ENCODE measurements at regions not wholly inside any gene's neighbourhood (a gene's known extent, or its start where the extent isn't known, plus 50 kb on each side); places are given as distances from the start of the nearest gene placed in this dataset.

GRCh38 chr15:26191193-26191592 is 328.1 kb upstream of the ATP10A start:
- TF ChIP-seq, protein P1, sequence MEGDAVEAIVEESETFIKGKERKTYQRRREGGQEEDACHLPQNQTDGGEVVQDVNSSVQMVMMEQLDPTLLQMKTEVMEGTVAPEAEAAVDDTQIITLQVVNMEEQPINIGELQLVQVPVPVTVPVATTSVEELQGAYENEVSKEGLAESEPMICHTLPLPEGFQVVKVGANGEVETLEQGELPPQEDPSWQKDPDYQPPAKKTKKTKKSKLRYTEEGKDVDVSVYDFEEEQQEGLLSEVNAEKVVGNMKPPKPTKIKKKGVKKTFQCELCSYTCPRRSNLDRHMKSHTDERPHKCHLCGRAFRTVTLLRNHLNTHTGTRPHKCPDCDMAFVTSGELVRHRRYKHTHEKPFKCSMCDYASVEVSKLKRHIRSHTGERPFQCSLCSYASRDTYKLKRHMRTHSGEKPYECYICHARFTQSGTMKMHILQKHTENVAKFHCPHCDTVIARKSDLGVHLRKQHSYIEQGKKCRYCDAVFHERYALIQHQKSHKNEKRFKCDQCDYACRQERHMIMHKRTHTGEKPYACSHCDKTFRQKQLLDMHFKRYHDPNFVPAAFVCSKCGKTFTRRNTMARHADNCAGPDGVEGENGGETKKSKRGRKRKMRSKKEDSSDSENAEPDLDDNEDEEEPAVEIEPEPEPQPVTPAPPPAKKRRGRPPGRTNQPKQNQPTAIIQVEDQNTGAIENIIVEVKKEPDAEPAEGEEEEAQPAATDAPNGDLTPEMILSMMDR (IDR thresholded peaks at IDR 0.05), result no peak
- TF ChIP-seq POLR2A (IDR thresholded peaks at IDR 0.05; ENCODE audit: low read depth), result no peak
